Stimulated activated effector memory CD8-positive, alpha-beta T cell treated with anti-CD3 and anti-CD28 coated beads, Interleukin-12 subunit alpha, Interleukin-12 subunit beta, amount 100 ng/mL, for 72 hours (primary cell): ENCODE measurements at regions not wholly inside any gene's neighbourhood (a gene's known extent, or its start where the extent isn't known, plus 50 kb on each side); places are given as distances from the start of the nearest gene placed in this dataset.
A peak's percentile ranks its signal among the peaks of the same experiment; 100 is the strongest.

Source experiments
- ATAC-seq: fragments of 150-1000 bp; cut with Tn5 transposase; 2 replicates; pipeline ENCODE4 v1.10.0; 2021
- DNase-seq, 2 donors: peaks; one replicate each; pipeline ENCODE4 v3.0.0; 2021 to 2022; ENCODE audit warnings: low spot score in 2 of 2
- H3K27ac Mint-ChIP-seq: one replicate; pipeline ENCODE4 v1.8.0; 2022; ENCODE audit warnings: mild to moderate bottlenecking, mixed read lengths
- H3K36me3 Mint-ChIP-seq: one replicate; pipeline ENCODE4 v1.8.0; 2022; ENCODE audit warnings: mild to moderate bottlenecking, mixed read lengths
- H3K4me1 Mint-ChIP-seq: one replicate; pipeline ENCODE4 v1.8.0; 2022; ENCODE audit warnings: mixed read lengths
- H3K4me3 Mint-ChIP-seq: one replicate; pipeline ENCODE4 v1.8.0; 2022; ENCODE audit warnings: mild to moderate bottlenecking, mixed read lengths
- H3K9me3 Mint-ChIP-seq: one replicate; pipeline ENCODE4 v1.8.0; 2022; ENCODE audit warnings: mixed read lengths

GRCh38 chr3:177547711-177548350 is 350.5 kb upstream of the TBL1XR1 start:
- Mint-ChIP-seq H3K4me1 (peaks cover 11% of the 10 kb centered on the region), H3K27ac (no peak overlapping the region), H3K36me3 (no peaks in the 10 kb centered on the region), H3K9me3 (no peaks in the 10 kb centered on the region), H3K4me3 (no peak overlapping the region)
- DNase-seq (no peak), ATAC-seq (no peak)

- Mint-ChIP-seq H3K36me3 (no peaks in the 10 kb centered on the region), H3K4me3 (peak overlapping the region; percentile 47), H3K27ac (peak overlapping the region; percentile 54), H3K9me3 (no peaks in the 10 kb centered on the region), H3K4me1 (peaks cover 30% of the 10 kb centered on the region)
- ATAC-seq, result no peak
- DNase-seq, result no peak
Measured at GRCh38 chr3:177550667-177551066, 353.4 kb upstream of the TBL1XR1 start.

GRCh38 chr3:177551431-177551836 is 354.2 kb upstream of the TBL1XR1 start:
- ATAC-seq (peak; percentile 51), DNase-seq (no peak)
- H3K27ac Mint-ChIP-seq, result peak overlapping the region; percentile 54
- no peaks in the 10 kb centered on the region for H3K36me3 Mint-ChIP-seq
- H3K4me3 Mint-ChIP-seq, result peak overlapping the region; percentile 47
- peaks cover 34% of the 10 kb centered on the region for H3K4me1 Mint-ChIP-seq
- no peaks in the 10 kb centered on the region for H3K9me3 Mint-ChIP-seq

- ATAC-seq, result no peak
- Mint-ChIP-seq H3K36me3 (no peaks in the 10 kb centered on the region), H3K4me1 (peaks cover 40% of the 10 kb centered on the region), H3K4me3 (no peak overlapping the region), H3K27ac (no peak overlapping the region), H3K9me3 (no peaks in the 10 kb centered on the region)
- DNase-seq, result no peak
Measured at GRCh38 chr3:177552051-177552450, 354.8 kb upstream of the TBL1XR1 start.

- ATAC-seq, result no peak
- Mint-ChIP-seq H3K36me3 (no peaks in the 10 kb centered on the region), H3K4me3 (no peak overlapping the region), H3K9me3 (no peaks in the 10 kb centered on the region), H3K4me1 (peaks cover 41% of the 10 kb centered on the region), H3K27ac (no peak overlapping the region)
- no peak for DNase-seq
Measured at GRCh38 chr3:177553012-177553411, 355.7 kb upstream of the TBL1XR1 start.

GRCh38 chr3:177553579-177553978 is 356.3 kb upstream of the TBL1XR1 start:
- no peak for ATAC-seq
- no peaks in the 10 kb centered on the region for H3K36me3 Mint-ChIP-seq

GRCh38 chr3:177554895-177555759 is 357.8 kb upstream of the TBL1XR1 start:
- H3K27ac Mint-ChIP-seq, result peak overlapping the region; percentile 50
- DNase-seq (no peak), ATAC-seq (peak; percentile 56)
- H3K36me3 Mint-ChIP-seq, result no peaks in the 10 kb centered on the region
- peaks cover 41% of the 10 kb centered on the region for H3K4me1 Mint-ChIP-seq
- H3K4me3 Mint-ChIP-seq, result no peak overlapping the region
- no peaks in the 10 kb centered on the region for H3K9me3 Mint-ChIP-seq

More at GRCh38 chr3:177553579-177553978, 356.3 kb upstream of the TBL1XR1 start:
- no peak overlapping the region for H3K4me3 Mint-ChIP-seq
- no peak overlapping the region for H3K27ac Mint-ChIP-seq
- peaks cover 41% of the 10 kb centered on the region for H3K4me1 Mint-ChIP-seq
- no peak for DNase-seq
- H3K9me3 Mint-ChIP-seq, result no peaks in the 10 kb centered on the region

- Mint-ChIP-seq H3K36me3 (no peaks in the 10 kb centered on the region), H3K4me1 (peaks cover 30% of the 10 kb centered on the region), H3K27ac (no peak overlapping the region), H3K9me3 (no peaks in the 10 kb centered on the region), H3K4me3 (no peak overlapping the region)
- ATAC-seq, result no peak
- DNase-seq, result no peak
Measured at GRCh38 chr3:177557548-177557947, 360.3 kb upstream of the TBL1XR1 start.

- Mint-ChIP-seq H3K9me3 (no peaks in the 10 kb centered on the region), H3K36me3 (no peaks in the 10 kb centered on the region), H3K27ac (no peak overlapping the region), H3K4me3 (no peak overlapping the region), H3K4me1 (peaks cover 7% of the 10 kb centered on the region)
- ATAC-seq (no peak), DNase-seq (no peak)
Measured at GRCh38 chr3:177561365-177561764, 364.1 kb upstream of the TBL1XR1 start.

GRCh38 chr3:177561769-177562392 is 364.6 kb upstream of the TBL1XR1 start:
- no peak overlapping the region for H3K4me3 Mint-ChIP-seq
- DNase-seq (no peak), ATAC-seq (no peak)
- no peaks in the 10 kb centered on the region for H3K9me3 Mint-ChIP-seq
- H3K27ac Mint-ChIP-seq, result no peak overlapping the region
- H3K36me3 Mint-ChIP-seq, result no peaks in the 10 kb centered on the region
- H3K4me1 Mint-ChIP-seq, result peaks cover 2% of the 10 kb centered on the region

- no peak for ATAC-seq
- no peak overlapping the region for H3K27ac Mint-ChIP-seq
- no peaks in the 10 kb centered on the region for H3K4me1 Mint-ChIP-seq
- H3K36me3 Mint-ChIP-seq, result no peaks in the 10 kb centered on the region
- DNase-seq, result no peak
- H3K4me3 Mint-ChIP-seq, result no peak overlapping the region
- no peaks in the 10 kb centered on the region for H3K9me3 Mint-ChIP-seq
Measured at GRCh38 chr3:177563243-177563780, 366.0 kb upstream of the TBL1XR1 start.

- Mint-ChIP-seq H3K36me3 (no peaks in the 10 kb centered on the region), H3K9me3 (no peaks in the 10 kb centered on the region), H3K4me1 (no peaks in the 10 kb centered on the region), H3K27ac (no peak overlapping the region), H3K4me3 (no peak overlapping the region)
- DNase-seq (no peak), ATAC-seq (no peak)
Measured at GRCh38 chr3:177563792-177564191, 366.5 kb upstream of the TBL1XR1 start.

GRCh38 chr3:177565981-177566380 is 368.7 kb upstream of the TBL1XR1 start:
- no peaks in the 10 kb centered on the region for H3K4me1 Mint-ChIP-seq
- DNase-seq (no peak), ATAC-seq (no peak)
- H3K36me3 Mint-ChIP-seq, result no peaks in the 10 kb centered on the region
- no peak overlapping the region for H3K4me3 Mint-ChIP-seq
- H3K9me3 Mint-ChIP-seq, result no peaks in the 10 kb centered on the region
- no peak overlapping the region for H3K27ac Mint-ChIP-seq

- Mint-ChIP-seq H3K27ac (no peak overlapping the region), H3K9me3 (peaks cover 3% of the 10 kb centered on the region), H3K4me3 (no peak overlapping the region), H3K4me1 (no peaks in the 10 kb centered on the region), H3K36me3 (no peaks in the 10 kb centered on the region)
- DNase-seq, result no peak
- no peak for ATAC-seq
Measured at GRCh38 chr3:177567833-177568232, 370.6 kb upstream of the TBL1XR1 start.

- peaks cover 3% of the 10 kb centered on the region for H3K9me3 Mint-ChIP-seq
- DNase-seq (no peak), ATAC-seq (no peak)
- H3K4me3 Mint-ChIP-seq, result no peak overlapping the region
- no peaks in the 10 kb centered on the region for H3K36me3 Mint-ChIP-seq
- H3K4me1 Mint-ChIP-seq, result no peaks in the 10 kb centered on the region
- no peak overlapping the region for H3K27ac Mint-ChIP-seq
Measured at GRCh38 chr3:177569193-177569592, 371.9 kb upstream of the TBL1XR1 start.
